ENCODE measurements at regions not wholly inside any gene's neighbourhood (a gene's known extent, or its start where the extent isn't known, plus 50 kb on each side); places are given as distances from the start of the nearest gene placed in this dataset.

DNA sequence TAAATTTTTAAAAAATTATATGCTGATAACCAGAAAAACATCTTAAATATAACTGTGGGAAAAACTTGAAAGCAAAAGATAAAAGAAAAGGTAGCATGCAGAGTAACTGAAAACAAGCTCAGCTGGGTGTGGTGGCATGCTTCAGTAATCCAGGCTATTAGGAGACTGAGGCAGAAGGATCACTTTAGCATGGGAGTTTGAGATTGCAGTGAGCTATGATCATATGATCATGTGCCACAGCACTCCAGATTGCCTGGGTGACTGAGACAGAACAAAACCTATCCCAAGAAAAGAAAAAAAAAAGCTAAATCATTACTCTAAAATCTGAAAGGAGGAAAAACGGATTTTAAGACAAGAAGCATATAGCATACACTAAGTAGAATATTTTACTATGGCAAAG lies 1624.0 kb downstream of the AMY1C start:
- Histone ChIP-seq H3K4me1 (ENCODE audit: control insufficient read depth, insufficient read depth, low read depth, low read length) (no peaks in the 10 kb centered on the region), H2AFZ (ENCODE audit: low read depth, low read length) (no peak overlapping the region), H3K18ac (ENCODE audit: low read depth in 1 of 2, low read length in 2 of 2) (no peak overlapping the region), H4K91ac (ENCODE audit: low read length) (no peak overlapping the region), H2BK15ac (ENCODE audit: low read depth, poor library complexity, severe bottlenecking) (no peak overlapping the region), H3K4ac (ENCODE audit: low read depth in 1 of 2, low read length in 2 of 2) (no peak overlapping the region), H2BK120ac (ENCODE audit: low read depth, low read length) (no peak overlapping the region), H3K9me3 (ENCODE audit: control insufficient read depth, low read length) (peaks cover 10% of the 10 kb centered on the region), H3K27ac (ENCODE audit: low read length, poor library complexity, severe bottlenecking) (no peak overlapping the region), H3K36me3 (ENCODE audit: control insufficient read depth in 1 of 2, insufficient read depth in 2 of 2, low read depth in 1 of 2, low read length in 2 of 2) (no peaks in the 10 kb centered on the region), H4K8ac (ENCODE audit: low read length) (no peak overlapping the region), H3K14ac (ENCODE audit: low read length in 2 of 2) (no peak overlapping the region), H2AK5ac (ENCODE audit: low read length, severe bottlenecking) (no peak overlapping the region), H3K27me3 (ENCODE audit: control insufficient read depth in 1 of 2, insufficient read depth in 1 of 2, low read length in 2 of 2) (no peaks in the 10 kb centered on the region), H3K4me3 (ENCODE audit: insufficient read depth in 1 of 2, low read depth in 1 of 2, low read length in 2 of 2) (no peak overlapping the region), H2BK5ac (ENCODE audit: low read depth, low read length, poor library complexity, severe bottlenecking) (no peak overlapping the region), H3K9ac (ENCODE audit: low read length) (no peak overlapping the region), H2BK12ac (ENCODE audit: low read length in 2 of 2) (no peak overlapping the region), H3K4me2 (ENCODE audit: low read length, poor library complexity, severe bottlenecking) (no peak overlapping the region), H3K79me1 (replicated peaks; ENCODE audit: low read length, poor library complexity, severe bottlenecking) (no peaks in the 10 kb centered on the region), H3K23ac (ENCODE audit: low read length in 2 of 2) (no peak overlapping the region)
- no peak for DNase-seq
- no CpG with 5 or more reads among the region's 1 CpG for WGBS

- H2BK12ac ChIP-seq (ENCODE audit: low read length in 2 of 2), result no peak overlapping the region
- H2AFZ ChIP-seq (ENCODE audit: low read depth, low read length), result no peak overlapping the region
- no peaks in the 10 kb centered on the region for H3K36me3 ChIP-seq (ENCODE audit: control insufficient read depth in 1 of 2, insufficient read depth in 2 of 2, low read depth in 1 of 2, low read length in 2 of 2)
- no peak overlapping the region for H3K4ac ChIP-seq (ENCODE audit: low read depth in 1 of 2, low read length in 2 of 2)
- H2BK15ac ChIP-seq (ENCODE audit: low read depth, poor library complexity, severe bottlenecking), result no peak overlapping the region
- H3K23ac ChIP-seq (ENCODE audit: low read length in 2 of 2), result no peak overlapping the region
- no peak overlapping the region for H2BK120ac ChIP-seq (ENCODE audit: low read depth, low read length)
- H3K9ac ChIP-seq (ENCODE audit: low read length), result no peak overlapping the region
- no peak for DNase-seq
- no peak overlapping the region for H3K14ac ChIP-seq (ENCODE audit: low read length in 2 of 2)
- H3K4me2 ChIP-seq (ENCODE audit: low read length, poor library complexity, severe bottlenecking), result no peak overlapping the region
- no peak overlapping the region for H3K4me3 ChIP-seq (ENCODE audit: insufficient read depth in 1 of 2, low read depth in 1 of 2, low read length in 2 of 2)
- peaks cover 7% of the 10 kb centered on the region for H3K9me3 ChIP-seq (ENCODE audit: control insufficient read depth, low read length)
- H4K91ac ChIP-seq (ENCODE audit: low read length), result no peak overlapping the region
- no peaks in the 10 kb centered on the region for H3K79me1 ChIP-seq (replicated peaks; ENCODE audit: low read length, poor library complexity, severe bottlenecking)
- no peaks in the 10 kb centered on the region for H3K27me3 ChIP-seq (ENCODE audit: control insufficient read depth in 1 of 2, insufficient read depth in 1 of 2, low read length in 2 of 2)
- H3K27ac ChIP-seq (ENCODE audit: low read length, poor library complexity, severe bottlenecking), result no peak overlapping the region
- no peaks in the 10 kb centered on the region for H3K4me1 ChIP-seq (ENCODE audit: control insufficient read depth, insufficient read depth, low read depth, low read length)
- H2AK5ac ChIP-seq (ENCODE audit: low read length, severe bottlenecking), result no peak overlapping the region
- no peak overlapping the region for H4K8ac ChIP-seq (ENCODE audit: low read length)
- no peak overlapping the region for H2BK5ac ChIP-seq (ENCODE audit: low read depth, low read length, poor library complexity, severe bottlenecking)
- WGBS, result 80% methylated on average over 1 of the region's 1 CpG
- no peak overlapping the region for H3K18ac ChIP-seq (ENCODE audit: low read depth in 1 of 2, low read length in 2 of 2)
These were observed 1636.8 kb downstream of the AMY1C start for GRCh38 chr1:105386489-105386888.

GRCh38 chr1:105396001-105396400 lies 1646.3 kb downstream of the AMY1C start:
- Histone ChIP-seq H3K14ac (ENCODE audit: low read length in 2 of 2) (no peak overlapping the region), H4K91ac (ENCODE audit: low read length) (no peak overlapping the region), H3K9me3 (ENCODE audit: control insufficient read depth, low read length) (peaks cover 21% of the 10 kb centered on the region), H2AFZ (ENCODE audit: low read depth, low read length) (no peak overlapping the region), H3K18ac (ENCODE audit: low read depth in 1 of 2, low read length in 2 of 2) (no peak overlapping the region), H3K27ac (ENCODE audit: low read length, poor library complexity, severe bottlenecking) (no peak overlapping the region), H2BK5ac (ENCODE audit: low read depth, low read length, poor library complexity, severe bottlenecking) (no peak overlapping the region), H3K9ac (ENCODE audit: low read length) (no peak overlapping the region), H2BK120ac (ENCODE audit: low read depth, low read length) (no peak overlapping the region), H2BK12ac (ENCODE audit: low read length in 2 of 2) (no peak overlapping the region), H3K4me3 (ENCODE audit: insufficient read depth in 1 of 2, low read depth in 1 of 2, low read length in 2 of 2) (no peak overlapping the region), H3K4me2 (ENCODE audit: low read length, poor library complexity, severe bottlenecking) (no peak overlapping the region), H3K36me3 (ENCODE audit: control insufficient read depth in 1 of 2, insufficient read depth in 2 of 2, low read depth in 1 of 2, low read length in 2 of 2) (no peaks in the 10 kb centered on the region), H2AK5ac (ENCODE audit: low read length, severe bottlenecking) (no peak overlapping the region), H3K79me1 (replicated peaks; ENCODE audit: low read length, poor library complexity, severe bottlenecking) (no peaks in the 10 kb centered on the region), H3K23ac (ENCODE audit: low read length in 2 of 2) (no peak overlapping the region), H3K4ac (ENCODE audit: low read depth in 1 of 2, low read length in 2 of 2) (no peak overlapping the region), H2BK15ac (ENCODE audit: low read depth, poor library complexity, severe bottlenecking) (no peak overlapping the region), H4K8ac (ENCODE audit: low read length) (no peak overlapping the region), H3K27me3 (ENCODE audit: control insufficient read depth in 1 of 2, insufficient read depth in 1 of 2, low read length in 2 of 2) (no peaks in the 10 kb centered on the region), H3K4me1 (ENCODE audit: control insufficient read depth, insufficient read depth, low read depth, low read length) (no peaks in the 10 kb centered on the region)
- no peak for DNase-seq
- WGBS, result 44% methylated on average over 2 of the region's 2 CpGs

DNA sequence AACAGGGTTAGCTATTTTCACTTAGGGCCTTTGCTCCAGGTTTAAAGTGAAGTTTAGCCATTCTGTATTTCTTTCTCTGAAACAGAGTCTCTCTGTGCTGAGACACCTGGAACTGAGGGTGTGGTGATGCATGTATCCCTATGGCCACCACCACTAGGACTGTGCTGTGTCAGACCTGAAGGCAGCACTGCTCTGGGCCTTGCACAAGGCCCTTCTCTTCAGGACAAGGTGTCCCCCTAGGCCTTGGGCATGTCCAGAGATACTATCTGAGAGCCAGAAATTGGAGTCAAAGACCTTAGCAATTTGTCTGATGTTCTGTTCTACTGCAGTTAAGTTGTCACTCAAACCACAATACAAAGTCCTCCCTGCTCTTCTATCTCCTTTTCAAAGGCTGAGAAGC lies 1649.2 kb downstream of the AMY1C start:
- Histone ChIP-seq H2AK5ac (ENCODE audit: low read length, severe bottlenecking) (no peak overlapping the region), H3K4me2 (ENCODE audit: low read length, poor library complexity, severe bottlenecking) (no peak overlapping the region), H3K23ac (ENCODE audit: low read length in 2 of 2) (no peak overlapping the region), H3K9me3 (ENCODE audit: control insufficient read depth, low read length) (peaks cover 21% of the 10 kb centered on the region), H3K4ac (ENCODE audit: low read depth in 1 of 2, low read length in 2 of 2) (no peak overlapping the region), H4K91ac (ENCODE audit: low read length) (no peak overlapping the region), H2AFZ (ENCODE audit: low read depth, low read length) (no peak overlapping the region), H3K4me3 (ENCODE audit: insufficient read depth in 1 of 2, low read depth in 1 of 2, low read length in 2 of 2) (no peak overlapping the region), H3K27ac (ENCODE audit: low read length, poor library complexity, severe bottlenecking) (no peak overlapping the region), H2BK12ac (ENCODE audit: low read length in 2 of 2) (no peak overlapping the region), H3K36me3 (ENCODE audit: control insufficient read depth in 1 of 2, insufficient read depth in 2 of 2, low read depth in 1 of 2, low read length in 2 of 2) (no peaks in the 10 kb centered on the region), H3K14ac (ENCODE audit: low read length in 2 of 2) (no peak overlapping the region), H3K18ac (ENCODE audit: low read depth in 1 of 2, low read length in 2 of 2) (no peak overlapping the region), H2BK5ac (ENCODE audit: low read depth, low read length, poor library complexity, severe bottlenecking) (no peak overlapping the region), H2BK15ac (ENCODE audit: low read depth, poor library complexity, severe bottlenecking) (no peak overlapping the region), H3K27me3 (ENCODE audit: control insufficient read depth in 1 of 2, insufficient read depth in 1 of 2, low read length in 2 of 2) (no peaks in the 10 kb centered on the region), H3K79me1 (replicated peaks; ENCODE audit: low read length, poor library complexity, severe bottlenecking) (no peaks in the 10 kb centered on the region), H3K9ac (ENCODE audit: low read length) (no peak overlapping the region), H4K8ac (ENCODE audit: low read length) (no peak overlapping the region), H2BK120ac (ENCODE audit: low read depth, low read length) (no peak overlapping the region), H3K4me1 (ENCODE audit: control insufficient read depth, insufficient read depth, low read depth, low read length) (no peaks in the 10 kb centered on the region)
- DNase-seq, result no peak
